ENCODE measurements at regions not wholly inside any gene's neighbourhood (a gene's known extent, or its start where the extent isn't known, plus 50 kb on each side); places are given as distances from the start of the nearest gene placed in this dataset.

- no peak for TF ChIP-seq ZNF324 (CRISPR knock-in tag; IDR thresholded peaks at IDR 0.05)
- TF ChIP-seq ESRRB (CRISPR knock-in tag; IDR thresholded peaks at IDR 0.05; ENCODE audit: borderline replicate concordance), result no peak
- no peak for TF ChIP-seq BRD4 (IDR thresholded peaks at IDR 0.05)
- TF ChIP-seq ZNF133 (CRISPR knock-in tag; IDR thresholded peaks at IDR 0.05), result no peak
- no peak for TF ChIP-seq KLF10 (CRISPR knock-in tag; IDR thresholded peaks at IDR 0.05)
- no peak for TF ChIP-seq MTF1 (CRISPR knock-in tag; IDR thresholded peaks at IDR 0.05; ENCODE audit: borderline replicate concordance)
- no peak for TF ChIP-seq SREBF1 (IDR thresholded peaks at IDR 0.05; ENCODE audit: borderline replicate concordance, low read depth, low read length)
- TF ChIP-seq ZNF24 (IDR thresholded peaks at IDR 0.05), result no peak
Observed at GRCh38 chr3:180530276-180530675, 71.7 kb upstream of the TTC14 start (continued).

- Histone ChIP-seq H3K4me1 (replicated peaks in 1 of 2; ENCODE audit: control insufficient read depth in 2 of 2, insufficient read depth in 2 of 2, low read length in 2 of 2) (no peaks in the 10 kb centered on the region), H3K36me3 (ENCODE audit: control insufficient read depth, insufficient read depth, low read length) (no peaks in the 10 kb centered on the region), H3K9ac (ENCODE audit: insufficient read depth in 1 of 2, low read depth in 2 of 2, low read length in 2 of 2) (no peak overlapping the region), H3K4me2 (ENCODE audit: insufficient read depth, low read length) (no peak overlapping the region), H2AFZ (ENCODE audit: low read depth, low read length) (no peak overlapping the region), H3K9me1 (ENCODE audit: control insufficient read depth, insufficient read depth, low read length) (no peaks in the 10 kb centered on the region), H4K20me1 (replicated peaks; ENCODE audit: control insufficient read depth, insufficient read depth, low read length) (no peaks in the 10 kb centered on the region), H3K27me3 (ENCODE audit: control insufficient read depth in 2 of 2, insufficient read depth in 2 of 2, low read length in 2 of 2) (no peaks in the 10 kb centered on the region), H3K9me3 (replicated peaks; ENCODE audit: control insufficient read depth, insufficient read depth, low read depth, low read length) (no peaks in the 10 kb centered on the region), H3K4me3 (no peak overlapping the region), H3K79me2 (ENCODE audit: control insufficient read depth, insufficient read depth, low read length) (no peaks in the 10 kb centered on the region), H3K27ac (ENCODE audit: extremely low read depth, low read depth, low read length) (no peak overlapping the region)
- BruUV-seq (replicated peaks), result no TSS peak
- no peak for ATAC-seq
- FAIRE-seq, result no peak
- intact Hi-C loops (cut with micrococcal nuclease) (no loop called here), in situ Hi-C loops (cut with MboI) (no loop called here)
- ChIA-PET CTCF (ENCODE audit: low intra/inter-chr PET ratio) (no interaction called here), POLR2A (no interaction called here)
- TF ChIP-seq SP1 (CRISPR knock-in tag; IDR thresholded peaks at IDR 0.05) (no peak), U2AF1 (optimal IDR thresholded peaks at IDR 0.05; ENCODE audit: low read depth, low read length) (no peak), HMG20A (CRISPR knock-in tag; conservative IDR thresholded peaks at IDR 0.05) (no peak), FOXK1 (CRISPR knock-in tag; IDR thresholded peaks at IDR 0.05; ENCODE audit: borderline replicate concordance) (no peak), ZNF584 (CRISPR knock-in tag; IDR thresholded peaks at IDR 0.05; ENCODE audit: low read depth) (no peak)
- WGBS (ENCODE audit: insufficient coverage, low coverage, missing lambda C conversion rate), result 1% methylated on average over 10 of the region's 10 CpGs
- no peak for DNase-seq (ENCODE audit: extremely low read depth in 1 of 4, low spot score in 3 of 4)
Observed at GRCh38 chr3:180531303-180532278, 70.4 kb upstream of the TTC14 start.
